GM12875 (cell line): ENCODE measurements at regions not wholly inside any gene's neighbourhood (a gene's known extent, or its start where the extent isn't known, plus 50 kb on each side); places are given as distances from the start of the nearest gene placed in this dataset.

Source experiments
- H3K4me3 ChIP-seq: one replicate; pipeline ENCODE4 v1.5.1; 2011; ENCODE audit warnings: low read depth, low read length, control low read depth
- CTCF ChIP-seq: IDR thresholded peaks from 2 replicates; pipeline ENCODE4 v1.5.1; 2011; ENCODE audit warnings: low read depth, mild to moderate bottlenecking, control low read depth, inconsistent platforms, low read length, moderate library complexity, borderline replicate concordance; ENCODE audit not compliant: insufficient read depth

DNA sequence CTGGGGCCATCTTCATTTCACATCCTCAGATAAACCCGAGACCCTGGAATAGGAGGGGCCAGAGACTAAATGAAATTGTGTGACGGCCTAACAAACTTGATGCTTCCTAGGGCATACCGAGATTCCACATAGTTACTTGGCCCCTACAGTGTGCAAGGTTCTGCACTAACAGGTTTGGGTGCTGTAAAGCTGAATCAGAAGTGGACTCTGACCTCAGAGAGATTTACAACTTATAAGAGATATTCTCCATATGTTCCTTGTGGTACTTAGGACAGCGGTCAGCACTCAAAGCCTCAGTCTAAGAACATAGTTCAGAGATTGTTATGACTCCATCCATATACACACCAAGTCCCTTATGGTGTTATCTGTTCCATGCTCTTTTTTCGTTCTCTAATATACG is 55.1 kb upstream of the FHIP2A start:
- no peak overlapping the region for H3K4me3 ChIP-seq
- no peak for TF ChIP-seq CTCF

GRCh38 chr10:114767101-114767985 is 54.2 kb upstream of the FHIP2A start:
- H3K4me3 ChIP-seq: peak overlapping the region; percentile 38
- no peak for TF ChIP-seq CTCF

GRCh38 chr10:114767986-114768821 is 53.4 kb upstream of the FHIP2A start:
- H3K4me3 ChIP-seq: peak overlapping the region; percentile 38
- TF ChIP-seq CTCF: no peak

DNA sequence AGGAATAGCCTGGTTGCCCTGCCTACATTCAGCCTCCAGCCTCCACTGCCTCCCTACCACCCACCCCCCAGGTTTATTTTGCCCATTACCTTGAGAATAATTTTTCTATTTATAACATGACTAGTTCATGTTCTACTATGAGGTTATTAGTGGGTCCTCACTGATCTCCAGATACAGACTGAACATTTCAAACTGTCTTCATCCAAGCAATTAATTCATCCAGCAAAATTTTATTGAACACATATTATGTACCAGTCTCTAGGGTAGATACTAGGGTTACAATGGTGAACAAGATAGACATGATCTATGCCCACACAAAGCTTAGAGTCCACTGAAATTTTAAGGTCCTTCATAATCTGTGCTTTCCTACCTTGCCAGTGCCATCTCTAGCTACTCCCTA is 51.6 kb upstream of the FHIP2A start:
- no peak for TF ChIP-seq CTCF
- no peak overlapping the region for H3K4me3 ChIP-seq

- no peak for TF ChIP-seq CTCF
- no peak overlapping the region for H3K4me3 ChIP-seq
Measured at GRCh38 chr10:114771157-114771556, 50.4 kb upstream of the FHIP2A start.

- no peak overlapping the region for H3K4me3 ChIP-seq
- TF ChIP-seq CTCF: no peak
Measured at GRCh38 chr10:114771749-114772148, 49.8 kb upstream of the FHIP2A start.
